ENCODE measurements at regions not wholly inside any gene's neighbourhood (a gene's known extent, or its start where the extent isn't known, plus 50 kb on each side); places are given as distances from the start of the nearest gene placed in this dataset.

GRCh38 chrX:13478740-13479451 is 90.5 kb upstream of the EGFL6 start:
- TF ChIP-seq CTCF (IDR thresholded peaks at IDR 0.05), result no peak
- no peaks in the 10 kb centered on the region for H3K36me3 ChIP-seq (ENCODE audit: low read depth)
- H3K4me1 ChIP-seq (ENCODE audit: low read depth), result peaks cover 3% of the 10 kb centered on the region
- H3K9me3 ChIP-seq, result no peaks in the 10 kb centered on the region
- intact Hi-C loops (cut with DNase I, micrococcal nuclease), result no loop called here
- no peak for ATAC-seq
- no peak for DNase-seq
- H3K4me3 ChIP-seq, result no peak overlapping the region

DNA sequence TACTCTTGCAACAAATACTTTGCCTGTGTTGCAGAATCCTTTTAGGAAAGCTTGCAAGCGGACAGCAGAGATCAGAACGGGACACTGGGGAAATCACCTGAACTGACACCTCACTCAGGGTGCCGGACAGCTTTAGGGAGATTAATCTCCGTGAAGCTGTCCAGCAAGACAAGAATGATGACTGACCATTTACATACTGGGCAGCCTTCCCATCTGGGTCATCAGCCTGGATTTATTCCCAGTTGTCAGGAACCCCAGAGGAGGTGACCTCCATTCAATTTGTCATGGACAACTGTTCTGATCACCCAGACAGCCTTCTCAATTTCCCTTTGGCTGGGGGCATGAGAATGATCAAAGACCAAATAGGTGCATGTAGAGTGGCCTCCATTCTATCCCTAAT is 93.0 kb upstream of the EGFL6 start:
- Histone ChIP-seq H3K9me3 (no peaks in the 10 kb centered on the region), H3K36me3 (ENCODE audit: low read depth) (no peaks in the 10 kb centered on the region), H3K4me3 (no peak overlapping the region), H3K4me1 (ENCODE audit: low read depth) (no peaks in the 10 kb centered on the region)
- ATAC-seq, result no peak
- intact Hi-C loops (cut with DNase I, micrococcal nuclease), result no loop called here
- no peak for TF ChIP-seq CTCF (IDR thresholded peaks at IDR 0.05)
- no peak for DNase-seq

GRCh38 chrX:13474164-13474516 is 95.3 kb upstream of the EGFL6 start:
- TF ChIP-seq CTCF (IDR thresholded peaks at IDR 0.05), result no peak
- intact Hi-C loops (cut with DNase I, micrococcal nuclease), result no loop called here
- DNase-seq (no peak), ATAC-seq (peak; percentile 55)
- Histone ChIP-seq H3K36me3 (ENCODE audit: low read depth) (no peaks in the 10 kb centered on the region), H3K4me3 (no peak overlapping the region), H3K4me1 (ENCODE audit: low read depth) (no peaks in the 10 kb centered on the region), H3K9me3 (no peaks in the 10 kb centered on the region)

DNA sequence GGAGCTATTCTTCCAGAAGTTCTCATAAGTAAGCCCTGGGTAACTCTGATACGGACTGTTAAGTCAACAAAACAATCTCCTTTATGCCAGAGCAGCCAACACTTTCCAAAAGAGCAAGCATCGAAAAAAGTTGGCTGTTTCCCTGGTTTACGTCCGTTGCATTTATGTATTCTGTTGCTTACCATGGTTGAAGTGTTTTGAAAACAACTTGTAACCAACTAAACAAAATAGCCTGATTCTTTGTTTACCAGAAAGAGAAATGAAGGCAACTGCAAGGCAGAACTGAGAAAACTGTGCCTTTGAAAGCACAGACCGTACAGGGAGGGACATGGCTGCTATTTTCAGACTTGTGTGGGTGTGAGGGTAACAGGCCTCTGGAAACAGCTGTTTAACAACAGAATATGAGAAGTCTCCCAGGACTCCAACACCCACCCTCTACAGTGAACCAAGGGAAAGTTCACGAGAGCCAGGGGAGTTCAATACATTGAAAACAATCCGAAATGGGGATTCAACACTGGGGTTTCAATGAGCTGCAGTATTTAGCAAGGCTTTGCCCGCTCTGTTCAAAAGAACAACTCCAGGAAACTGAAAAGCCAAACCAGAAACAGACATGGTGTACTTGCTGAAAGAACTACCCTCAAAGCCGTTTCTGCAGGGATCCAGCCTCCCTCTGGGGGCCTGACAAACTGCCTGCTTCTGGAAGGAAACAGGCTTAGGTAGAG is 95.8 kb upstream of the EGFL6 start:
- no peak overlapping the region for H3K4me3 ChIP-seq
- no peaks in the 10 kb centered on the region for H3K36me3 ChIP-seq (ENCODE audit: low read depth)
- H3K9me3 ChIP-seq, result no peaks in the 10 kb centered on the region
- no peak for TF ChIP-seq CTCF (IDR thresholded peaks at IDR 0.05)
- H3K4me1 ChIP-seq (ENCODE audit: low read depth), result no peaks in the 10 kb centered on the region
- peak; percentile 69 for ATAC-seq
- no peak for DNase-seq
- intact Hi-C loops (cut with DNase I, micrococcal nuclease), result no loop called here

GRCh38 chrX:13472975-13473374 is 96.4 kb upstream of the EGFL6 start:
- DNase-seq (no peak), ATAC-seq (no peak)
- Histone ChIP-seq H3K9me3 (no peaks in the 10 kb centered on the region), H3K4me1 (ENCODE audit: low read depth) (no peaks in the 10 kb centered on the region), H3K36me3 (ENCODE audit: low read depth) (no peaks in the 10 kb centered on the region), H3K4me3 (no peak overlapping the region)
- TF ChIP-seq CTCF (IDR thresholded peaks at IDR 0.05), result no peak
- intact Hi-C loops (cut with DNase I, micrococcal nuclease), result no loop called here
